ENCODE measurements at regions not wholly inside any gene's neighbourhood (a gene's known extent, or its start where the extent isn't known, plus 50 kb on each side); places are given as distances from the start of the nearest gene placed in this dataset.
A peak's percentile ranks its signal among the peaks of the same experiment; 100 is the strongest.
"Not testable (repeated sequence)": the region's sequence is repeated elsewhere in the genome, so short reads cannot be mapped to it uniquely, and the experiment has no call there.

- DNase-seq (ENCODE audit: low read depth), result peak; percentile 45
Observed at GRCh38 chr4:188434643-188435042, 295.4 kb downstream of the TRIML1 start.

DNA sequence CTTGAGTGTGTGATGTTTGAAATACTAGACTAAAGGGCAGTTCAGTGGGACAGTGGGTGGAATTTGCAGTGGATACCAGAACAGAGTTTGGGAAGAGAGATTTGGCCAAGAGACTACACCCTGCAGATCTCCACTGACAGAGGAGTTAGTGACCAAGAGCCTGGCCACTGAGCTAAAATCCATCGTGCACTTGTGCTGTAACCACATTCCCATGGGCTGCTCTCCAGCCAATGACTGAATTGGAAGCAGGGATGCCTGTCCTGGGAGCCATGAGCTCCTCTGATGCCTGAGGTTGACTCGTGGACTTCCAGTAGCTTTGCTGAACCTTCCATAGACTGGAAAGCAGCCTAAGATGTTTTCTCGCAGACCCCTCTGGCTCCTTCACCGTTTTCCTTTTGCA lies 296.1 kb downstream of the TRIML1 start:
- peak; percentile 21 for DNase-seq (ENCODE audit: low read depth)

- no peak for DNase-seq (ENCODE audit: low read depth)
Observed at GRCh38 chr4:188437535-188437934, 298.3 kb downstream of the TRIML1 start.

GRCh38 chr4:188438391-188438824 lies 299.2 kb downstream of the TRIML1 start:
- not testable (repeated sequence) for DNase-seq (ENCODE audit: low read depth)

GRCh38 chr4:188439641-188440311 lies 300.5 kb downstream of the TRIML1 start:
- peak; percentile 78 for DNase-seq (ENCODE audit: low read depth)

- no peak for DNase-seq (ENCODE audit: low read depth)
Observed at GRCh38 chr4:188444500-188444899, 305.3 kb downstream of the TRIML1 start.

- DNase-seq (ENCODE audit: low read depth), result peak; percentile 62
Observed at GRCh38 chr4:188448996-188449395, 309.8 kb downstream of the TRIML1 start.

GRCh38 chr4:188450571-188450970 lies 311.3 kb downstream of the TRIML1 start:
- no peak for DNase-seq (ENCODE audit: low read depth)

DNA sequence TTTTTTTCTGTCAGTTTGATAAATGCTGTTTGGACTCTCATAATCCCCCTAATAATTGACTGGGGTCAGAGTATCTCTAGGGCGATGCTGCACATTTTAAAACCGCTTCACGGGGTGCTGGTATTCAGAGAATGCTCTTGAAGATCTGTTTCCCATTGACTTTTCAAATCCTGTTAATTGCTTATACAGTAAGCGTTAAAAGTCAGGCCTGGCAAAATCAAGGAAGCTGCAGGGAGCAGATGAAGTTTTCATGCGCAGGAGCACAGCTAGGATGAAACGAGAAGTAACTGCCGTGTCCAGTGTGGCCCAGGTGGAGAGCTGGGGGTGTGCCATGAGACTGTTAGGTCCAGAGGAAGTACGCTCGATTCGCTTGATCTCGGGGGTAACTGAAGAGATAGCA lies 312.9 kb downstream of the TRIML1 start:
- DNase-seq (ENCODE audit: low read depth), result no peak

DNA sequence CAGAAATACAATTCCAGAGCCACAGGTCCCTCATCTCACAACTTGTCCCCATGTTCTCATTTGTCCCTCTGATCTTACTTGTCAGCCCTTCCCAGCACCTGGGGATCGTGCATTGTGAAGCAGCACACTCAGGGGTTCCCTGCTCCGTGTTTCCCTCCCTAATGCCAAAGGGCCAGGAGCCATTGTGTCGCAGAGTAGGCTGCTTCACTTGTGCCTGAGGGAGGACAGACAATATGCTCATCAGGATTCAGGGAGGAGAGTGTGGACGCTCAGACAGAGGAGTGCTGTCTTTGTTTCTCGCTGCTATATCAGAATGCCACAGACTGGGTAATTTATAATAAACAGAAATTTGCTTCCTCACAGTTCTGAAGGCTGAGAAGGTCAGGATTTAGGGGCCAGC lies 315.3 kb downstream of the TRIML1 start:
- DNase-seq (ENCODE audit: low read depth), result no peak

- DNase-seq (ENCODE audit: low read depth), result peak; percentile 71
Observed at GRCh38 chr4:188455062-188455752, 316.0 kb downstream of the TRIML1 start.

- DNase-seq (ENCODE audit: low read depth), result no peak
Observed at GRCh38 chr4:188459381-188459780, 320.1 kb downstream of the TRIML1 start.

DNA sequence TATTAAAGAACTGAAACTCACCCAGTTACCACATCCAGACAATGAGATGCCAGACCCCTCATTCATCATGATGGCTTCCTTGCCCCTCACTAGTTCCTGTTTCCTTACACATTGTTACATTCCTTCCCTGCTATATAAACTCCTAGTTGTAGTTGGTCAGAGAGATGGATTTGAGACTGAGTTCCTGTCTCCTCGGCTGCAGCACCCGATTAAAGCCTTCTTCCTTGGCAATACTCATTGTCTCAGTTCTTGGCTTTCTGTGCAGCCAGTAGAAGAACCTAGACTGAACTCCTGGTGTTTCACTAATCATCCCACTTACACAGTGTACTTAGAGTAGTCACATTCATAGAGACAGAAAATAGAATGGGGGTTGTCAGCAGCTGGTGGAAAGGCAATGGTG lies 324.7 kb downstream of the TRIML1 start:
- no peak for DNase-seq (ENCODE audit: low read depth)

GRCh38 chr4:188466001-188466400 lies 326.8 kb downstream of the TRIML1 start:
- no peak for DNase-seq (ENCODE audit: low read depth)

DNA sequence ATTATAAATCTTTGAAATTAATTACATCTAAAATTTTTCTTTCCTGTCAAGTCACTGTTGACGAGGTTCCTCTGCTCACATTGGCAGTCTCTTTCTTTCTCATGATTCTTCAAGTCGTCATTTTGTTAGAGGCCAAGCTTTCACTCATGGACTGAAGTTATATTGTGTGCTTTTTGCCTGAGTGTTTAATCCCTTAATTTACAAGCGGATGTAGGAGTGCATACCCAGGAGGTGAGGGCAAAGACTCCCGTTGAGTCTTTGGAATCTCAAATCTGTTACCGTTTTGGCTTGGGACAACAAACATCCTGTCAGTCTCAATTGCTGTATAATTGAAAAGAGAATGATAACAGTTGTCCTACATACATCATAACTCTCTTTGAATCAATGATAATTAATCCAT lies 345.0 kb downstream of the TRIML1 start:
- no peak for DNase-seq (ENCODE audit: low read depth)

DNA sequence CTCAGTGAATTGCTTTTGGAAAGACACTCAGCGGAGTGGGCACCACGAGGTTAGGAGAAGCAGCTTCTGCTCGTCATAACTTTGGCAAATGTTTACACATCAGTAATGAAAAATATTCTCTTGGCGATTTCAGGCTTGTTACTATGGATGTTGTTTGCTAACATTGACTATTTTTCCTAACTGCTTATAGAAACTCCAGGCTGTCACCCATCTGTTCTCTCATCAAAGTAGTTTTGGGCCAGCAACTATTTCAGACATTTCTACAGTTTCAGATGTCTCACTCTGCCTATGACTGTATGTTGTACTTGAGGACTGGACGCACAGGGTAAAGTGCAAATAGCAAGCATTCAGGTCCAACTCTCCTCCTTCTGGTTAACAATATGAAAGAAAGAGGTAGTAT lies 346.7 kb downstream of the TRIML1 start:
- no peak for DNase-seq (ENCODE audit: low read depth)

- no peak for DNase-seq (ENCODE audit: low read depth)
Observed at GRCh38 chr4:188492886-188493285, 353.6 kb downstream of the TRIML1 start.

GRCh38 chr4:188495169-188495568 lies 355.9 kb downstream of the TRIML1 start:
- DNase-seq (ENCODE audit: low read depth), result no peak

DNA sequence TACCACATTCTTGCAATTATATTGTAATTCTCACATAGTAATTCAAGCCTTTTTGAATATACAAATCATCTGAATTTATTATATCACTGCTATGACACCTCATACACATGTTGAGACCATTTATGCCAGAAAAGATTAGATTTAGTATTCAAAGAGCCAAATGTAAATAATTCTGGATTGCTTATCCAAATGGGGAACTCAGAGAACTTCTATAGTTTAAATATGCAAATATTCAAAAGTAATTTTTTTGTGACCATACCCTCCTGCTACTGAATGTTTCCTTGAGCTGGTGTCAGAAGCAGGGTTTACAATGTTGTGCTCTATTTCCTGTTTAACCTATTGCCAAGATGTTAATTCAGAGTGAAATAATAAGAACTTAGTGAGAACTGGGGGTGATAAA lies 372.2 kb downstream of the TRIML1 start:
- DNase-seq (ENCODE audit: low read depth), result no peak

- no peak for DNase-seq (ENCODE audit: low read depth)
Observed at GRCh38 chr4:188532751-188533150, 393.5 kb downstream of the TRIML1 start.

- DNase-seq (ENCODE audit: low read depth), result no peak
Observed at GRCh38 chr4:188534297-188534696, 395.1 kb downstream of the TRIML1 start.

- no peak for DNase-seq (ENCODE audit: low read depth)
Observed at GRCh38 chr4:188534917-188535316, 395.7 kb downstream of the TRIML1 start.

GRCh38 chr4:188536826-188537225 lies 397.6 kb downstream of the TRIML1 start:
- DNase-seq (ENCODE audit: low read depth), result no peak

GRCh38 chr4:188550296-188550695 lies 411.1 kb downstream of the TRIML1 start:
- peak; percentile 15 for DNase-seq (ENCODE audit: low read depth)

Measured in M059J (cell line).